AG09319 (cell line): ENCODE measurements at regions not wholly inside any gene's neighbourhood (a gene's known extent, or its start where the extent isn't known, plus 50 kb on each side); places are given as distances from the start of the nearest gene placed in this dataset.

Experiments
- DNase-seq: peaks from one replicate; pipeline ENCODE4 v3.0.0-alpha.2; 2010; ENCODE audit warnings: low read depth; ENCODE audit errors: extremely low read depth
- CTCF ChIP-seq: IDR thresholded peaks from 2 replicates; pipeline ENCODE4 v1.5.1; 2011; ENCODE audit warnings: low read depth, mild to moderate bottlenecking, inconsistent platforms, low read length, moderate library complexity

GRCh38 chr1:87648323-87649119 lies 319.8 kb downstream of the LMO4 start:
- no peak for TF ChIP-seq CTCF
- DNase-seq = no peak

- no peak for TF ChIP-seq CTCF
These were observed 321.6 kb downstream of the LMO4 start for GRCh38 chr1:87650306-87650705.

GRCh38 chr1:87652176-87652575 lies 323.5 kb downstream of the LMO4 start:
- TF ChIP-seq CTCF = no peak
- no peak for DNase-seq

More at GRCh38 chr1:87650306-87650705, 321.6 kb downstream of the LMO4 start:
- no peak for DNase-seq

GRCh38 chr1:87665151-87665550 lies 336.5 kb downstream of the LMO4 start:
- no peak for DNase-seq
- no peak for TF ChIP-seq CTCF

- no peak for TF ChIP-seq CTCF
- no peak for DNase-seq
These were observed 338.0 kb downstream of the LMO4 start for GRCh38 chr1:87666681-87667080.

- no peak for DNase-seq
- no peak for TF ChIP-seq CTCF
These were observed 341.0 kb downstream of the LMO4 start for GRCh38 chr1:87669674-87670073.

GRCh38 chr1:87673309-87673708 lies 344.6 kb downstream of the LMO4 start:
- DNase-seq = no peak
- TF ChIP-seq CTCF = no peak
